H9 (cell line): ENCODE measurements at regions not wholly inside any gene's neighbourhood (a gene's known extent, or its start where the extent isn't known, plus 50 kb on each side); places are given as distances from the start of the nearest gene placed in this dataset.

Experiments
- DNase-seq: peaks from one replicate; pipeline ENCODE4 v3.0.0-alpha.2; 2017
- H2AFZ ChIP-seq: one replicate; pipeline ENCODE4 v1.6.1; 2013; ENCODE audit warnings: mild to moderate bottlenecking, low read length, control low read depth, moderate library complexity
- H2AK5ac ChIP-seq: 2 replicates; pipeline ENCODE4 v1.6.1; 2013; ENCODE audit warnings: low read length, control low read depth, mixed read lengths; ENCODE audit not compliant: insufficient read length
- H2BK120ac ChIP-seq: one replicate; pipeline ENCODE4 v1.6.1; 2013; ENCODE audit warnings: low read depth, mild to moderate bottlenecking, low read length, control low read depth, inconsistent platforms; ENCODE audit not compliant: poor library complexity, severe bottlenecking
- H2BK12ac ChIP-seq: 2 replicates; pipeline ENCODE4 v1.6.1; 2013; ENCODE audit warnings: low read length, control low read depth, mixed read lengths, low read depth; ENCODE audit not compliant: insufficient read length
- H2BK15ac ChIP-seq: 2 replicates; pipeline ENCODE4 v1.6.1; 2013; ENCODE audit warnings: low read depth, low read length, control low read depth
- H2BK20ac ChIP-seq: one replicate; pipeline ENCODE4 v1.6.1; 2013; ENCODE audit warnings: low read depth, mild to moderate bottlenecking, low read length, control low read depth, inconsistent platforms; ENCODE audit not compliant: poor library complexity, severe bottlenecking
- H2BK5ac ChIP-seq: 2 replicates; pipeline ENCODE4 v1.6.1; 2013; ENCODE audit warnings: low read length, control low read depth, mixed read lengths; ENCODE audit not compliant: insufficient read length
- H3K14ac ChIP-seq: 2 replicates; pipeline ENCODE4 v1.6.1; 2013; ENCODE audit warnings: low read length, control low read depth; ENCODE audit not compliant: insufficient read depth
- H3K18ac ChIP-seq: 2 replicates; pipeline ENCODE4 v1.6.1; 2013; ENCODE audit warnings: low read depth, mild to moderate bottlenecking, mixed read lengths, low read length, control low read depth; ENCODE audit not compliant: insufficient read length
- H3K23ac ChIP-seq: 2 replicates; pipeline ENCODE4 v1.6.1; 2013; ENCODE audit warnings: low read length, control low read depth, mixed read lengths, low read depth; ENCODE audit not compliant: insufficient read length
- H3K23me2 ChIP-seq: 2 replicates; pipeline ENCODE4 v1.6.1; 2013; ENCODE audit warnings: low read depth, mild to moderate bottlenecking, mixed read lengths, low read length, control low read depth; ENCODE audit not compliant: insufficient read length, poor library complexity, severe bottlenecking
- H3K27ac ChIP-seq: 2 replicates; pipeline ENCODE4 v1.5.1; 2013; ENCODE audit warnings: low read length, control low read depth, mixed read lengths, low read depth; ENCODE audit not compliant: insufficient read length
- H3K27me3 ChIP-seq: 2 replicates; pipeline ENCODE4 v1.6.1; 2013; ENCODE audit warnings: low read length, control low read depth, inconsistent platforms; ENCODE audit not compliant: insufficient read depth
- H3K4ac ChIP-seq: 2 replicates; pipeline ENCODE4 v1.6.1; 2013; ENCODE audit warnings: low read depth, mild to moderate bottlenecking, control low read depth, inconsistent platforms, low read length, moderate library complexity
- H3K4me1 ChIP-seq: 2 replicates; pipeline ENCODE4 v1.6.1; 2013; ENCODE audit warnings: low read length, control low read depth, inconsistent platforms; ENCODE audit not compliant: insufficient read depth
- H3K4me2 ChIP-seq: 2 replicates; pipeline ENCODE4 v1.6.1; 2013; ENCODE audit warnings: low read length, control low read depth, mixed read lengths; ENCODE audit not compliant: insufficient read length, insufficient read depth
- H3K56ac ChIP-seq: 2 replicates; pipeline ENCODE4 v1.6.1; 2013; ENCODE audit warnings: low read depth, mild to moderate bottlenecking, mixed read lengths, low read length, control low read depth; ENCODE audit not compliant: insufficient read length
- H3K79me1 ChIP-seq: 2 replicates; pipeline ENCODE4 v1.6.1; 2013; ENCODE audit warnings: low read depth, mild to moderate bottlenecking, moderate library complexity, low read length, control low read depth, inconsistent platforms; ENCODE audit not compliant: insufficient read depth, poor library complexity, severe bottlenecking
- H3K79me2 ChIP-seq: 2 replicates; pipeline ENCODE4 v1.6.1; 2013; ENCODE audit warnings: low read length, control low read depth, inconsistent platforms; ENCODE audit not compliant: insufficient read depth
- H3K9ac ChIP-seq: 2 replicates; pipeline ENCODE4 v1.6.1; 2013; ENCODE audit warnings: low read length, control low read depth, mixed read lengths; ENCODE audit not compliant: insufficient read length; ENCODE audit errors: extremely low read depth
- H3K9me3 ChIP-seq: one replicate; pipeline ENCODE4 v1.6.1; 2013; ENCODE audit warnings: low read depth, low read length, inconsistent platforms; ENCODE audit not compliant: control insufficient read depth
- H3T11ph ChIP-seq: one replicate; pipeline ENCODE4 v1.6.1; 2013; ENCODE audit warnings: mild to moderate bottlenecking, low read length, control low read depth, inconsistent platforms
- H4K20me1 ChIP-seq: one replicate; pipeline ENCODE4 v1.6.1; 2013; ENCODE audit not compliant: control insufficient read depth, insufficient read length, insufficient read depth
- H4K5ac ChIP-seq: 2 replicates; pipeline ENCODE4 v1.6.1; 2013; ENCODE audit warnings: low read depth, mild to moderate bottlenecking, mixed read lengths, low read length, control low read depth; ENCODE audit not compliant: insufficient read length
- H4K8ac ChIP-seq: replicated peaks from 2 replicates; pipeline ENCODE4 v1.6.1; 2013; ENCODE audit warnings: low read length, control low read depth, mixed read lengths, low read depth; ENCODE audit not compliant: insufficient read length
- H4K91ac ChIP-seq: 2 replicates; pipeline ENCODE4 v1.6.1; 2013; ENCODE audit warnings: low read depth, mild to moderate bottlenecking, moderate library complexity, mixed read lengths, low read length, control low read depth; ENCODE audit not compliant: insufficient read length
- H3K27ac Mint-ChIP-seq, 3 experiments: 2 replicates in 2 of 3; 3 replicates in 1 of 3; pipeline ENCODE4 v1.8.0; 2020 to 2021; ENCODE audit warnings: mixed read lengths in 3 of 3, mild to moderate bottlenecking in 1 of 3, moderate library complexity in 1 of 3
- H3K27me3 Mint-ChIP-seq: 2 replicates; pipeline ENCODE4 v1.8.0; 2021; ENCODE audit warnings: low read depth, mild to moderate bottlenecking, moderate library complexity, mixed read lengths
- H3K36me3 Mint-ChIP-seq, 3 experiments: 2 replicates in 2 of 3; 3 replicates in 1 of 3; pipeline ENCODE4 v1.8.0; 2020 to 2021; ENCODE audit warnings: low read depth in 3 of 3, mixed read lengths in 3 of 3; ENCODE audit not compliant: insufficient read depth in 1 of 3
- H3K4me1 Mint-ChIP-seq, 2 experiments: 2 replicates each; pipeline ENCODE4 v1.8.0; 2020; ENCODE audit warnings: mixed read lengths in 2 of 2
- H3K4me3 Mint-ChIP-seq, 2 experiments: 2 replicates in 1 of 2; 3 replicates in 1 of 2; pipeline ENCODE4 v1.8.0; 2020 to 2021; ENCODE audit warnings: mild to moderate bottlenecking in 2 of 2, mixed read lengths in 2 of 2, moderate library complexity in 1 of 2
- H3K9me3 Mint-ChIP-seq, 2 experiments: 2 replicates in 1 of 2; 3 replicates in 1 of 2; pipeline ENCODE4 v1.8.0; 2020; ENCODE audit warnings: mild to moderate bottlenecking in 2 of 2, mixed read lengths in 2 of 2, moderate library complexity in 1 of 2
- WGBS: extraction: QIAGEN DNeasy Blood & Tissue Kit; methylation state at CpG from one replicate; pipeline ENCODE4 v1.1.7; 2013; ENCODE audit warnings: missing lambda C conversion rate, low lambda C conversion rate, mixed read lengths; ENCODE audit not compliant: insufficient read length; ENCODE audit errors: extremely low coverage; 5-methylcytosine and 5-hydroxymethylcytosine counted together
- TF ChIP-seq, protein P1 (sequence below): fragments of 200-600 bp; sonication (generic); conservative IDR thresholded peaks from 3 replicates; pipeline ENCODE4 v1.8.0; 2021; ENCODE audit warnings: antibody characterized with exemption, mild to moderate bottlenecking

DNA sequence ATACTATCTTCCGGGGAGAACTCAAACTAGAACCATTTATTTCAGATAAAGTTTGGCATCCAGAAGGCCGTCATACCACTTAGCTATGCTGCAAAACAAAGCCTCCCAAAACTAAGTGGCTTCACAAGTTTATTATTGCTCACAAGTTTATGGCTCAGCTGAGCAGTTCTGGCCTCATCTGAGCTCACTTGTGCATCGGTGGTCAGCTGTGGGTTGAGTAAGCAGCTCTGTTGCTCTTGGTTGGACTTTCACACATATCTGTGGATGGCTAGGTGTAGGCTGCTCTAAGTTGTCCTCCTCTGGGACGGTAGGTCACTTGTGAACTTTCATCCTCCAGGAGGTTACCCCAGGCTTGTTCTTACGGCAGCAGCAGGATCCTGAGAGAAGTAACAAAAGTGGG, 162.7 kb downstream of the BTG1 start:
- Histone ChIP-seq H2BK20ac (no peak overlapping the region), H3K4me2 (no peak overlapping the region), H2BK120ac (no peak overlapping the region), H3K14ac (no peak overlapping the region), H3K79me1 (no peaks in the 10 kb centered on the region), H3K23ac (no peak overlapping the region), H4K91ac (no peak overlapping the region), H2AK5ac (no peak overlapping the region), H4K8ac (no peak overlapping the region), H2BK5ac (no peak overlapping the region), H2BK15ac (no peak overlapping the region), H3K79me2 (no peaks in the 10 kb centered on the region), H2BK12ac (no peak overlapping the region), H3K27me3 (no peaks in the 10 kb centered on the region), H3K18ac (no peak overlapping the region), H3K56ac (no peak overlapping the region), H2AFZ (no peak overlapping the region), H3K9me3 (no peaks in the 10 kb centered on the region), H3T11ph (no peak overlapping the region), H3K4ac (no peak overlapping the region), H3K9ac (no peak overlapping the region), H4K20me1 (no peaks in the 10 kb centered on the region), H3K27ac (no peak overlapping the region), H4K5ac (no peak overlapping the region), H3K4me1 (no peaks in the 10 kb centered on the region), H3K23me2 (no peaks in the 10 kb centered on the region)
- no CpG with 5 or more reads among the region's 5 CpGs for WGBS
- H3K27ac Mint-ChIP-seq = no peak overlapping the region
- no peak overlapping the region for H3K4me3 Mint-ChIP-seq
- DNase-seq = no peak
- H3K36me3 Mint-ChIP-seq = no peaks in the 10 kb centered on the region
- TF ChIP-seq, protein P1, sequence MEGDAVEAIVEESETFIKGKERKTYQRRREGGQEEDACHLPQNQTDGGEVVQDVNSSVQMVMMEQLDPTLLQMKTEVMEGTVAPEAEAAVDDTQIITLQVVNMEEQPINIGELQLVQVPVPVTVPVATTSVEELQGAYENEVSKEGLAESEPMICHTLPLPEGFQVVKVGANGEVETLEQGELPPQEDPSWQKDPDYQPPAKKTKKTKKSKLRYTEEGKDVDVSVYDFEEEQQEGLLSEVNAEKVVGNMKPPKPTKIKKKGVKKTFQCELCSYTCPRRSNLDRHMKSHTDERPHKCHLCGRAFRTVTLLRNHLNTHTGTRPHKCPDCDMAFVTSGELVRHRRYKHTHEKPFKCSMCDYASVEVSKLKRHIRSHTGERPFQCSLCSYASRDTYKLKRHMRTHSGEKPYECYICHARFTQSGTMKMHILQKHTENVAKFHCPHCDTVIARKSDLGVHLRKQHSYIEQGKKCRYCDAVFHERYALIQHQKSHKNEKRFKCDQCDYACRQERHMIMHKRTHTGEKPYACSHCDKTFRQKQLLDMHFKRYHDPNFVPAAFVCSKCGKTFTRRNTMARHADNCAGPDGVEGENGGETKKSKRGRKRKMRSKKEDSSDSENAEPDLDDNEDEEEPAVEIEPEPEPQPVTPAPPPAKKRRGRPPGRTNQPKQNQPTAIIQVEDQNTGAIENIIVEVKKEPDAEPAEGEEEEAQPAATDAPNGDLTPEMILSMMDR = no peak
- peaks cover 3% of the 10 kb centered on the region; the same call in 1 of the 2 replicates for H3K27me3 Mint-ChIP-seq
- no peaks in the 10 kb centered on the region for H3K9me3 Mint-ChIP-seq
- H3K4me1 Mint-ChIP-seq = peaks cover 28 to 32% of the 10 kb centered on the region in 2 experiments
